Spleen (tissue), 7 donors: ENCODE measurements at regions not wholly inside any gene's neighbourhood (a gene's known extent, or its start where the extent isn't known, plus 50 kb on each side); places are given as distances from the start of the nearest gene placed in this dataset.

Experiments
- POLR2A ChIP-seq, 3 donors: fragments of 450-650 bp; IDR thresholded peaks; one replicate each; pipeline ENCODE4 v1.5.1; 2017; ENCODE audit warnings: antibody characterized with exemption in 3 of 3, mild to moderate bottlenecking in 1 of 3
- POLR2AphosphoS5 ChIP-seq, 3 donors: sonication (generic); formaldehyde crosslinking; IDR thresholded peaks; one replicate each; pipeline ENCODE4 v1.5.1; 2017; ENCODE audit warnings: antibody characterized with exemption in 3 of 3
- TF ChIP-seq, protein P1 (sequence below), 11 experiments: fragments of 200-600 bp in 7 of 11; fragments of 450-650 bp in 4 of 11; sonication (generic) in 4 of 11; IDR thresholded peaks in 8 of 11; conservative IDR thresholded peaks in 3 of 11; 1 replicate in 7 of 11; 2 replicates in 4 of 11; pipeline versions ENCODE4 v1.4.0 to v1.8.0; 2016 to 2021; ENCODE audit warnings: antibody characterized with exemption in 11 of 11, inconsistent platforms in 4 of 11, mild to moderate bottlenecking in 1 of 11
- donor health status: DM: no; HTN: no; CAD: no; lungs with moderate emphysema.
- donor health status: DM: no; HTN: no; CAD: no.
- donor health status: DM: no; HTN: no; CAD: no.

DNA sequence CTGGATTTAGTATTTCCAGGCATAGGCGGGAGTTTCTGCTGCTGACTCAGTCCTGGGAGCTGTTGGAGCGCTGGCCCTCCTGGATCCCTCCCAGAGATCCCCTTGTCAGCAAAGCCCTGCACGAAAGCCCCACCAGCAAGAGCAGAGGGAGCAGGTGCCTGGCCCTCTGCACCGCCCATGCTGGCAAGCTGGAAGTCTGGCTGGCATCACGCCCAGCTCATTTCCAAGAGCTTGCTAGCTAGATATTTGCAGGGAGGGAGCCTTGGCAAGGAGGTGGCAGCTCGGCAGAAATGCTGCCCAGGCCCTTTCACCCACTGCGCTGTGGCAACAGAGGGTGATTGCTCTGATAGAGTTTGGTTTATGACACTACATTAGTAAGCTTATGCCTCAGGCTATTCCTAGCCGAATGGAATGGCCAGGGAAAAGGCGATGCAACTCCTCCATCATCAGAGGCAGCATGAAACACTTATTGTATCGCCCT, 193.9 kb downstream of the EMP1 start:
- TF ChIP-seq POLR2A (IDR thresholded peaks at IDR 0.05) (no peak), POLR2AphosphoS5 (IDR thresholded peaks at IDR 0.05) (no peak)
- TF ChIP-seq, protein P1, sequence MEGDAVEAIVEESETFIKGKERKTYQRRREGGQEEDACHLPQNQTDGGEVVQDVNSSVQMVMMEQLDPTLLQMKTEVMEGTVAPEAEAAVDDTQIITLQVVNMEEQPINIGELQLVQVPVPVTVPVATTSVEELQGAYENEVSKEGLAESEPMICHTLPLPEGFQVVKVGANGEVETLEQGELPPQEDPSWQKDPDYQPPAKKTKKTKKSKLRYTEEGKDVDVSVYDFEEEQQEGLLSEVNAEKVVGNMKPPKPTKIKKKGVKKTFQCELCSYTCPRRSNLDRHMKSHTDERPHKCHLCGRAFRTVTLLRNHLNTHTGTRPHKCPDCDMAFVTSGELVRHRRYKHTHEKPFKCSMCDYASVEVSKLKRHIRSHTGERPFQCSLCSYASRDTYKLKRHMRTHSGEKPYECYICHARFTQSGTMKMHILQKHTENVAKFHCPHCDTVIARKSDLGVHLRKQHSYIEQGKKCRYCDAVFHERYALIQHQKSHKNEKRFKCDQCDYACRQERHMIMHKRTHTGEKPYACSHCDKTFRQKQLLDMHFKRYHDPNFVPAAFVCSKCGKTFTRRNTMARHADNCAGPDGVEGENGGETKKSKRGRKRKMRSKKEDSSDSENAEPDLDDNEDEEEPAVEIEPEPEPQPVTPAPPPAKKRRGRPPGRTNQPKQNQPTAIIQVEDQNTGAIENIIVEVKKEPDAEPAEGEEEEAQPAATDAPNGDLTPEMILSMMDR (IDR thresholded peaks at IDR 0.05 in 8 of 11, conservative IDR thresholded peaks at IDR 0.05 in 3 of 11): no peak
